ENCODE measurements at regions not wholly inside any gene's neighbourhood (a gene's known extent, or its start where the extent isn't known, plus 50 kb on each side); places are given as distances from the start of the nearest gene placed in this dataset.

DNA sequence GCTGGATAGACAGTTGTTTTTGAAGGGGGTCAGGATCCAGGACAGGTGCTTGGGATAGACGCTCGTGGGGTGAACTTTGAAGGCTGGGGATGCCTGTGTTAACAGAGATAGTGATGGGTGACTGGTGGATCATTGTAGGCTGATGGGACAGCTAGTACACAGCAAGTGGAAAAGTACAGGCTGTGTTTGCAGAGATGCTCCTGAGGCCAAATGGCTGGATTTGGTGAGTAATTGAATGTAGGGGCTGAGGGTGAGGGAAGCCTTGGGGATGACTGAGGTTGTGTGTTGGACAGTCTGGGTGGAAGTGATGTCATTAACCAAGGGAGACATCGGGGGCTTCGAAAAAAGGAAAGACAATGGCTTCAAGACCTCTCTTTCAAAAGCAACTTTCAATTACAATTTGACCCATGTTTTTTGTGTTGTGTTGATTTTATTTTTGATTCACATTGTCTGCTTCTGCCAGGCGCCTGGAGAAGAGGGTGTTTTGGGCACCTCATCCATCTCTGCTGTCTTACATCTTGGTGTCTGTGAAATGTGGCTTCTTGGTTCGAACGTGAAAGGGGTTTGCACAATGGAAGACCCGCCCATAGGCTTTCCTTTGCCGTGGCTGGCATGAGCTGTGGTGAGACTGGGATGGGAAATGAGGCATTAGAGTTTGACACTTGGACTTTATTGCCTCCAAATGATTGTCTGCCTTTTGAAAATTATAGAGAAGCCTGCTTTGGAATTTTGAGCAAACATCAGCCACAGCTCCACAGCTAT lies 147.5 kb downstream of the FOXD2 start:
- Histone ChIP-seq H3K27me3 (ENCODE audit: control insufficient read depth, insufficient read depth, low read length) (no peaks in the 10 kb centered on the region; the same call in 1 of the 2 replicates), H3K4me3 (ENCODE audit: low read depth, low read length) (no peak overlapping the region), H3K36me3 (ENCODE audit: control insufficient read depth, insufficient read depth, low read length) (no peaks in the 10 kb centered on the region), H3K9me3 (ENCODE audit: control insufficient read depth, insufficient read depth, low read length) (no peaks in the 10 kb centered on the region), H3K27ac (ENCODE audit: low read depth, low read length) (no peak overlapping the region), H3K4me1 (ENCODE audit: control insufficient read depth, insufficient read depth, low read length) (peaks cover 7% of the 10 kb centered on the region), H3K9ac (ENCODE audit: low read depth, low read length) (no peak overlapping the region)

DNA sequence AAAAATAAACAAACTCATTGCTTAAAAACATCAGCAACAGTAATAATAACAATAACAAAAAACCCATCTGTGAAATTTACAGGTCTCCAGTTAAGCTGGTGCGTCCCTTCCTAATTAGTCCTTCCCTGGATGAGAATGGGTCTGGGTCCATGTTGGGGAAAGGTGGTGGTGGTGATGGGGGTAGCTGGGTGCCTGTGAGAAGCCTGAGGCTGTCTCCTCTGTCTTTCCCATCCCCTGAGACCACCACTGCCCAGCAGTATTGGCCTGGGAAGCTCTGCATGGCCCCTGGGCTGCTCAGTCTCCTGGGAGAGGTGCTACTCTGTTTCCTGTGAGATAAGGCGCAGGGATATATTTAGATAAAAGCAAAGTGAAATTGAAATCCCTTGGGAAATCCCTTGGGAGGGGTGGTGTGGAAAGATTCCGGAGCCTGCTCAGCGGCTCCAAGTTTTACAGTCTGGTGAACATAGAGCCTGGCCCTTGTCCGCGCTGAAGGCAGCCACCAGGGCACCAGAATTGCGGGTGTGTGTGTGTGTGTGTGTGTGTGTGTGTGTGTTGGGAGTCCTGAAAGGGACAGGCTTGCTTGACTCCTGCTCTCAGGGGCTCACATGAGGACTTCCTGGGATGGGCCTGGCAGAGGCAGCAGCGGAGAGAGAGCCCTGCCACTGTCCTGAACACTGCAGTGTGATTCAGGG lies 150.2 kb downstream of the FOXD2 start:
- H3K9me3 ChIP-seq (ENCODE audit: control insufficient read depth, insufficient read depth, low read length): no peaks in the 10 kb centered on the region

DNA sequence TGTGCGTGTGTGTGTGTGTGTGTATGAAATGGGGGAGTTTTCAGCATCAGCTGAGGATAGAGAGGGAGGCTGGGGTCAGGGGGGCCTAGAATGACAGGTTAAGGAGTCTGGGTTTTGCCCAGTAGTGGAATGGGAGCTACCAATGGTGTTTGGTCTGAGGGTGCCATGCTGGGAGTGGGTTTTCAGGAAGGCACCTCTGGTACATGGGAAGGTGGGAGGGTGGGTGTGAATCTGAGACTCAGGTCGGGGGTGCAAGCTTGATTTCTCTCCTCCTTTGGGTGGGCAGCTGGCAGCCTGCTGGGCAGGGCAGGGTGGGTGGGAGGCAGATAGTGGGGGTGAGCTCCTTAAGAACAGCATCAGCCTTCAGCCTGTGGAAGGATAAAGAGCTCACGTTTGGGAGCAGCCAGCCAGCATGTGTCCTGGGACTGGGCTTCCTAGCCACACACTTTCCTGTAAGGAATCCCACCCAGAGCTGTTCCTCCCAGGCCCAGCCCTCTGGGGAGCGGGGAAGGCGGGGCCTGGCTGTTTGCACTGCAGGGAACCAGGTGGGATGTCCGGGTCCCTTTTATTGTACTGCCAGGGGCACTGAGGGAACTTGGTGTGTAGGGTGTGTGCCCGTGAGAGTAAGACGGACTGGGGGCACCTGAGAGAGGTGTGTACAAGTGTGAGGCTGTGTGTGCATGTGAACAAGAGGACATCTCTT lies 152.8 kb downstream of the FOXD2 start:
- Histone ChIP-seq H3K4me3 (ENCODE audit: low read depth, low read length) (no peak overlapping the region), H3K9me3 (ENCODE audit: control insufficient read depth, insufficient read depth, low read length) (no peaks in the 10 kb centered on the region), H3K4me1 (ENCODE audit: control insufficient read depth, insufficient read depth, low read length) (peaks cover 4% of the 10 kb centered on the region; the same call in 1 of the 2 replicates), H3K27ac (ENCODE audit: low read depth, low read length) (no peak overlapping the region), H3K36me3 (ENCODE audit: control insufficient read depth, insufficient read depth, low read length) (no peaks in the 10 kb centered on the region), H3K27me3 (ENCODE audit: control insufficient read depth, insufficient read depth, low read length) (peaks cover 45% of the 10 kb centered on the region), H3K9ac (ENCODE audit: low read depth, low read length) (no peak overlapping the region)

More for the DNA sequence above, 150.2 kb downstream of the FOXD2 start:
- Histone ChIP-seq H3K27me3 (ENCODE audit: control insufficient read depth, insufficient read depth, low read length) (peaks cover 23% of the 10 kb centered on the region), H3K4me3 (ENCODE audit: low read depth, low read length) (no peak overlapping the region), H3K9ac (ENCODE audit: low read depth, low read length) (no peak overlapping the region), H3K36me3 (ENCODE audit: control insufficient read depth, insufficient read depth, low read length) (no peaks in the 10 kb centered on the region), H3K27ac (ENCODE audit: low read depth, low read length) (no peak overlapping the region), H3K4me1 (ENCODE audit: control insufficient read depth, insufficient read depth, low read length) (peaks cover 7% of the 10 kb centered on the region)

DNA sequence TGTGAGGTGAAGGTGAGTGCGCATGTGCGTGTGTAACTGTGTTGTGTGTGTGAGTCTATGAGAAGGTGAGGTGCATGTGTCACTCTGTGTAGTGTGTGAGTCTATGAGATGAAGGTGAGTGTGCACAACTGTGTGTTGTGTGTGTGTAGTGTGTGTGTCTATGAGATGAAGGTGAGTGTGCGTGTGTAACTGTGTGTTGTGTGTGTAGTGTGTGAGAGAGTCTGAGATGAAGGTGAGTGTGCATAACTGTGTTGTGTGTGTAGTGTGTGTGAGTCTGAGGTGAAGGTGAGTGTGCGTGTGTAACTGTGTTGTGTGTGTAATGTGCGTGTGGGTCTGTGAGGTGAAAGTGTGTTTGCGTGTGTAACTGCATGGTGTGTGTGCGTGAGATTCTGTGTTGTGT lies 154.0 kb downstream of the FOXD2 start:
- H3K4me3 ChIP-seq (ENCODE audit: low read depth, low read length): no peak overlapping the region
- peaks cover 47% of the 10 kb centered on the region for H3K27me3 ChIP-seq (ENCODE audit: control insufficient read depth, insufficient read depth, low read length)
- no peaks in the 10 kb centered on the region for H3K9me3 ChIP-seq (ENCODE audit: control insufficient read depth, insufficient read depth, low read length)
- H3K27ac ChIP-seq (ENCODE audit: low read depth, low read length): no peak overlapping the region
- peaks cover 4% of the 10 kb centered on the region; the same call in 1 of the 2 replicates for H3K4me1 ChIP-seq (ENCODE audit: control insufficient read depth, insufficient read depth, low read length)
- H3K36me3 ChIP-seq (ENCODE audit: control insufficient read depth, insufficient read depth, low read length): no peaks in the 10 kb centered on the region
- no peak overlapping the region for H3K9ac ChIP-seq (ENCODE audit: low read depth, low read length)

GRCh38 chr1:47592296-47593012 lies 154.6 kb downstream of the FOXD2 start:
- Histone ChIP-seq H3K27ac (ENCODE audit: low read depth, low read length) (no peak overlapping the region), H3K9ac (ENCODE audit: low read depth, low read length) (no peak overlapping the region), H3K27me3 (ENCODE audit: control insufficient read depth, insufficient read depth, low read length) (peaks cover 47% of the 10 kb centered on the region), H3K4me1 (ENCODE audit: control insufficient read depth, insufficient read depth, low read length) (peaks cover 4% of the 10 kb centered on the region; the same call in 1 of the 2 replicates), H3K36me3 (ENCODE audit: control insufficient read depth, insufficient read depth, low read length) (no peaks in the 10 kb centered on the region), H3K4me3 (ENCODE audit: low read depth, low read length) (peak overlapping the region; percentile 56), H3K9me3 (ENCODE audit: control insufficient read depth, insufficient read depth, low read length) (no peaks in the 10 kb centered on the region)

- no peak overlapping the region for H3K9ac ChIP-seq (ENCODE audit: low read depth, low read length)
- no peaks in the 10 kb centered on the region for H3K9me3 ChIP-seq (ENCODE audit: control insufficient read depth, insufficient read depth, low read length)
- H3K4me1 ChIP-seq (ENCODE audit: control insufficient read depth, insufficient read depth, low read length): peaks cover 4% of the 10 kb centered on the region; the same call in 1 of the 2 replicates
- H3K27me3 ChIP-seq (ENCODE audit: control insufficient read depth, insufficient read depth, low read length): peaks cover 47% of the 10 kb centered on the region
- no peaks in the 10 kb centered on the region for H3K36me3 ChIP-seq (ENCODE audit: control insufficient read depth, insufficient read depth, low read length)
- H3K4me3 ChIP-seq (ENCODE audit: low read depth, low read length): peak overlapping the region; percentile 56
- H3K27ac ChIP-seq (ENCODE audit: low read depth, low read length): no peak overlapping the region
Measured at GRCh38 chr1:47593013-47593568, 155.2 kb downstream of the FOXD2 start.

DNA sequence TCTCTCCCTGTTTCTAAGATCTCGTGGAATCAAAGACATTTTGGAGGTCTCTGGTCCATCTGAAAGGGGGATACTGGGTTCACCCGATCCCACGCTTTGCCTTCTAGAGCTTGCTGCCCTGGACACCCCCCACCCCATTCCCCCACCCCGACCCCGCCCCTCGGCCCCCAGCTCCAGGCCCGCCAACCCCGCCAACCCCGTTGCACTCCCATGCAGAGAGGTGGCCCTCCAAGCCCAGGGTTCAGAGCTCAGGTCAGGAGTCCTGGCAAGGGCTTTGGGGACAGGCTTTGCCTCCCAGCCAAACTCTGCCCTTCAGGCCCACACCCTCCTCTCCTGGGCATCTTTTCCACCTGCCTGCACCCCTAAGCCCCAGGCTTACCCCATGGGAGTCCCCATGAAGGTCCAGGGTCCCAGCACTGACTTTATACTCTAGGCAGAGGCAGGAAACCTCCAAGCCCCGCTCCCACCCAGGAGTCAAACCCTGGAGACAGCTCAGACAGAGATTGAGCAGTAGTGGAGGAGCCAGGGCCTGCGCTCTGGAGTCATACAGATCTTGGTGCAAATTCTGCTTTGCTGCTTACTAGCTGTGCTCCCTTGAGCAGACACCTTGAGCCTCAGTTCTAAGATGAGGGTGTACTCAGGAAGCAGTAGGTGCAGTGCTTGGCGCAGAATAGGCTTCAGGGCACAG lies 155.9 kb downstream of the FOXD2 start:
- H3K9me3 ChIP-seq (ENCODE audit: control insufficient read depth, insufficient read depth, low read length): no peaks in the 10 kb centered on the region
- H3K4me3 ChIP-seq (ENCODE audit: low read depth, low read length): peak overlapping the region; percentile 56
- H3K27me3 ChIP-seq (ENCODE audit: control insufficient read depth, insufficient read depth, low read length): peaks cover 47% of the 10 kb centered on the region
- H3K9ac ChIP-seq (ENCODE audit: low read depth, low read length): no peak overlapping the region
- H3K27ac ChIP-seq (ENCODE audit: low read depth, low read length): no peak overlapping the region
- peaks cover 4% of the 10 kb centered on the region; the same call in 1 of the 2 replicates for H3K4me1 ChIP-seq (ENCODE audit: control insufficient read depth, insufficient read depth, low read length)
- no peaks in the 10 kb centered on the region for H3K36me3 ChIP-seq (ENCODE audit: control insufficient read depth, insufficient read depth, low read length)

GRCh38 chr1:47594627-47595026 lies 156.8 kb downstream of the FOXD2 start:
- Histone ChIP-seq H3K4me1 (ENCODE audit: control insufficient read depth, insufficient read depth, low read length) (peaks cover 4% of the 10 kb centered on the region; the same call in 1 of the 2 replicates), H3K27me3 (ENCODE audit: control insufficient read depth, insufficient read depth, low read length) (peaks cover 47% of the 10 kb centered on the region), H3K36me3 (ENCODE audit: control insufficient read depth, insufficient read depth, low read length) (no peaks in the 10 kb centered on the region), H3K27ac (ENCODE audit: low read depth, low read length) (no peak overlapping the region), H3K9me3 (ENCODE audit: control insufficient read depth, insufficient read depth, low read length) (peaks cover 4% of the 10 kb centered on the region; the same call in 1 of the 2 replicates), H3K9ac (ENCODE audit: low read depth, low read length) (no peak overlapping the region), H3K4me3 (ENCODE audit: low read depth, low read length) (no peak overlapping the region)

DNA sequence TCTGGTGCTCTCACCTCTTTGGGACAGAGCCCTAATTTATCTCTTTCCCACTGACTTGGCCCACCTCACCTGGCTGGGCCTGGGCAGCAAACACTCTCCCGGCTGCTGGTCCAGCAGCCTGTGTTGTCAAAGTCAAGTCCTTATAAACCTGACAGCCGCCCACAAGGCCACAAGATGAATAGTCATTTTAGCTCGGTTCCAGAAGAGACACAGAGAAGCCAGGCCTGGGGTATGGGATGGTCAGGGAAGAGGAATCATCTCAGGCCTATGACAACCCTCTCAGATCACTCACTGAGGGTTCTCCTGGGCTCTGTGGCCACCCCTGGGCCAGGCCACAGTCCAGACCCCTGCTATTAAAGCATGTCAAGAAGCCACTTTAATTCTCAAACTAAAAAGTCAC lies 158.5 kb downstream of the FOXD2 start:
- peaks cover 16% of the 10 kb centered on the region for H3K9me3 ChIP-seq (ENCODE audit: control insufficient read depth, insufficient read depth, low read length)
- H3K36me3 ChIP-seq (ENCODE audit: control insufficient read depth, insufficient read depth, low read length): no peaks in the 10 kb centered on the region
- no peak overlapping the region for H3K27ac ChIP-seq (ENCODE audit: low read depth, low read length)
- H3K4me1 ChIP-seq (ENCODE audit: control insufficient read depth, insufficient read depth, low read length): peaks cover 4% of the 10 kb centered on the region; the same call in 1 of the 2 replicates
- H3K9ac ChIP-seq (ENCODE audit: low read depth, low read length): no peak overlapping the region
- H3K27me3 ChIP-seq (ENCODE audit: control insufficient read depth, insufficient read depth, low read length): peaks cover 41% of the 10 kb centered on the region
- H3K4me3 ChIP-seq (ENCODE audit: low read depth, low read length): no peak overlapping the region

DNA sequence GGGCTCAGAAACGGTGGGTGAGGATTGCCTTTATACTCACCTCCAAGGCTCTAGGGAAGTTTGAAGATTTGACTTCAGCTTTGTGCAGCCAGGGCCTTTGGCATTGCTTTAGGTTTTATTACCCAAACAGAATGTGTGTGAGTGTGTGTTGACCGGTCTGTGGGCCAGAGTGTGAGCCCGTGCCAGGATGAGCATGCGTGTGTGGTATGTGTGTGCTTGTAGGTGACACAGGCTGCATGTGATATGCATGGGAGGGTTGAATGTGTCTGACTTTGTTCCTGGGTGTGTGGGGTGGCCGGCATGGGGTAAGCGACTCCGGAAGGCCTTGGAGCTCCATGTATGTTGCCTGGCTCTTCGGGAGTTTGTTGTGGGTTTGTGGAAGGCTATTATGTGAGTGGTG lies 160.5 kb downstream of the FOXD2 start:
- Histone ChIP-seq H3K9ac (ENCODE audit: low read depth, low read length) (no peak overlapping the region), H3K4me1 (ENCODE audit: control insufficient read depth, insufficient read depth, low read length) (no peaks in the 10 kb centered on the region), H3K27me3 (ENCODE audit: control insufficient read depth, insufficient read depth, low read length) (peaks cover 21% of the 10 kb centered on the region), H3K9me3 (ENCODE audit: control insufficient read depth, insufficient read depth, low read length) (peaks cover 25% of the 10 kb centered on the region), H3K36me3 (ENCODE audit: control insufficient read depth, insufficient read depth, low read length) (no peaks in the 10 kb centered on the region), H3K27ac (ENCODE audit: low read depth, low read length) (no peak overlapping the region), H3K4me3 (ENCODE audit: low read depth, low read length) (no peak overlapping the region)

All from HUES48 (cell line).